H9 (cell line): ENCODE measurements at regions not wholly inside any gene's neighbourhood (a gene's known extent, or its start where the extent isn't known, plus 50 kb on each side); places are given as distances from the start of the nearest gene placed in this dataset.

Experiments
- DNase-seq: peaks from one replicate; pipeline ENCODE4 v3.0.0-alpha.2; 2017
- H2AFZ ChIP-seq: one replicate; pipeline ENCODE4 v1.6.1; 2013; ENCODE audit warnings: mild to moderate bottlenecking, low read length, control low read depth, moderate library complexity
- H2AK5ac ChIP-seq: 2 replicates; pipeline ENCODE4 v1.6.1; 2013; ENCODE audit warnings: low read length, control low read depth, mixed read lengths; ENCODE audit not compliant: insufficient read length
- H2BK120ac ChIP-seq: one replicate; pipeline ENCODE4 v1.6.1; 2013; ENCODE audit warnings: low read depth, mild to moderate bottlenecking, low read length, control low read depth, inconsistent platforms; ENCODE audit not compliant: poor library complexity, severe bottlenecking
- H2BK12ac ChIP-seq: 2 replicates; pipeline ENCODE4 v1.6.1; 2013; ENCODE audit warnings: low read length, control low read depth, mixed read lengths, low read depth; ENCODE audit not compliant: insufficient read length
- H2BK15ac ChIP-seq: 2 replicates; pipeline ENCODE4 v1.6.1; 2013; ENCODE audit warnings: low read depth, low read length, control low read depth
- H2BK20ac ChIP-seq: one replicate; pipeline ENCODE4 v1.6.1; 2013; ENCODE audit warnings: low read depth, mild to moderate bottlenecking, low read length, control low read depth, inconsistent platforms; ENCODE audit not compliant: poor library complexity, severe bottlenecking
- H2BK5ac ChIP-seq: 2 replicates; pipeline ENCODE4 v1.6.1; 2013; ENCODE audit warnings: low read length, control low read depth, mixed read lengths; ENCODE audit not compliant: insufficient read length
- H3K14ac ChIP-seq: 2 replicates; pipeline ENCODE4 v1.6.1; 2013; ENCODE audit warnings: low read length, control low read depth; ENCODE audit not compliant: insufficient read depth
- H3K18ac ChIP-seq: 2 replicates; pipeline ENCODE4 v1.6.1; 2013; ENCODE audit warnings: low read depth, mild to moderate bottlenecking, mixed read lengths, low read length, control low read depth; ENCODE audit not compliant: insufficient read length
- H3K23ac ChIP-seq: 2 replicates; pipeline ENCODE4 v1.6.1; 2013; ENCODE audit warnings: low read length, control low read depth, mixed read lengths, low read depth; ENCODE audit not compliant: insufficient read length
- H3K23me2 ChIP-seq: 2 replicates; pipeline ENCODE4 v1.6.1; 2013; ENCODE audit warnings: low read depth, mild to moderate bottlenecking, mixed read lengths, low read length, control low read depth; ENCODE audit not compliant: insufficient read length, poor library complexity, severe bottlenecking
- H3K27ac ChIP-seq: 2 replicates; pipeline ENCODE4 v1.5.1; 2013; ENCODE audit warnings: low read length, control low read depth, mixed read lengths, low read depth; ENCODE audit not compliant: insufficient read length
- H3K27me3 ChIP-seq: 2 replicates; pipeline ENCODE4 v1.6.1; 2013; ENCODE audit warnings: low read length, control low read depth, inconsistent platforms; ENCODE audit not compliant: insufficient read depth
- H3K4ac ChIP-seq: 2 replicates; pipeline ENCODE4 v1.6.1; 2013; ENCODE audit warnings: low read depth, mild to moderate bottlenecking, control low read depth, inconsistent platforms, low read length, moderate library complexity
- H3K4me1 ChIP-seq: 2 replicates; pipeline ENCODE4 v1.6.1; 2013; ENCODE audit warnings: low read length, control low read depth, inconsistent platforms; ENCODE audit not compliant: insufficient read depth
- H3K4me2 ChIP-seq: 2 replicates; pipeline ENCODE4 v1.6.1; 2013; ENCODE audit warnings: low read length, control low read depth, mixed read lengths; ENCODE audit not compliant: insufficient read length, insufficient read depth
- H3K56ac ChIP-seq: 2 replicates; pipeline ENCODE4 v1.6.1; 2013; ENCODE audit warnings: low read depth, mild to moderate bottlenecking, mixed read lengths, low read length, control low read depth; ENCODE audit not compliant: insufficient read length
- H3K79me1 ChIP-seq: 2 replicates; pipeline ENCODE4 v1.6.1; 2013; ENCODE audit warnings: low read depth, mild to moderate bottlenecking, moderate library complexity, low read length, control low read depth, inconsistent platforms; ENCODE audit not compliant: insufficient read depth, poor library complexity, severe bottlenecking
- H3K79me2 ChIP-seq: 2 replicates; pipeline ENCODE4 v1.6.1; 2013; ENCODE audit warnings: low read length, control low read depth, inconsistent platforms; ENCODE audit not compliant: insufficient read depth
- H3K9ac ChIP-seq: 2 replicates; pipeline ENCODE4 v1.6.1; 2013; ENCODE audit warnings: low read length, control low read depth, mixed read lengths; ENCODE audit not compliant: insufficient read length; ENCODE audit errors: extremely low read depth
- H3K9me3 ChIP-seq: one replicate; pipeline ENCODE4 v1.6.1; 2013; ENCODE audit warnings: low read depth, low read length, inconsistent platforms; ENCODE audit not compliant: control insufficient read depth
- H3T11ph ChIP-seq: one replicate; pipeline ENCODE4 v1.6.1; 2013; ENCODE audit warnings: mild to moderate bottlenecking, low read length, control low read depth, inconsistent platforms
- H4K20me1 ChIP-seq: one replicate; pipeline ENCODE4 v1.6.1; 2013; ENCODE audit not compliant: control insufficient read depth, insufficient read length, insufficient read depth
- H4K5ac ChIP-seq: 2 replicates; pipeline ENCODE4 v1.6.1; 2013; ENCODE audit warnings: low read depth, mild to moderate bottlenecking, mixed read lengths, low read length, control low read depth; ENCODE audit not compliant: insufficient read length
- H4K8ac ChIP-seq: replicated peaks from 2 replicates; pipeline ENCODE4 v1.6.1; 2013; ENCODE audit warnings: low read length, control low read depth, mixed read lengths, low read depth; ENCODE audit not compliant: insufficient read length
- H4K91ac ChIP-seq: 2 replicates; pipeline ENCODE4 v1.6.1; 2013; ENCODE audit warnings: low read depth, mild to moderate bottlenecking, moderate library complexity, mixed read lengths, low read length, control low read depth; ENCODE audit not compliant: insufficient read length
- H3K27ac Mint-ChIP-seq, 3 experiments: 2 replicates in 2 of 3; 3 replicates in 1 of 3; pipeline ENCODE4 v1.8.0; 2020 to 2021; ENCODE audit warnings: mixed read lengths in 3 of 3, mild to moderate bottlenecking in 1 of 3, moderate library complexity in 1 of 3
- H3K27me3 Mint-ChIP-seq: 2 replicates; pipeline ENCODE4 v1.8.0; 2021; ENCODE audit warnings: low read depth, mild to moderate bottlenecking, moderate library complexity, mixed read lengths
- H3K36me3 Mint-ChIP-seq, 3 experiments: 2 replicates in 2 of 3; 3 replicates in 1 of 3; pipeline ENCODE4 v1.8.0; 2020 to 2021; ENCODE audit warnings: low read depth in 3 of 3, mixed read lengths in 3 of 3; ENCODE audit not compliant: insufficient read depth in 1 of 3
- H3K4me1 Mint-ChIP-seq, 2 experiments: 2 replicates each; pipeline ENCODE4 v1.8.0; 2020; ENCODE audit warnings: mixed read lengths in 2 of 2
- H3K4me3 Mint-ChIP-seq, 2 experiments: 2 replicates in 1 of 2; 3 replicates in 1 of 2; pipeline ENCODE4 v1.8.0; 2020 to 2021; ENCODE audit warnings: mild to moderate bottlenecking in 2 of 2, mixed read lengths in 2 of 2, moderate library complexity in 1 of 2
- H3K9me3 Mint-ChIP-seq, 2 experiments: 2 replicates in 1 of 2; 3 replicates in 1 of 2; pipeline ENCODE4 v1.8.0; 2020; ENCODE audit warnings: mild to moderate bottlenecking in 2 of 2, mixed read lengths in 2 of 2, moderate library complexity in 1 of 2
- CTCF ChIP-seq: fragments of 200-600 bp; sonication (generic); conservative IDR thresholded peaks from 3 replicates; pipeline ENCODE4 v1.8.0; 2021; ENCODE audit warnings: antibody characterized with exemption, mild to moderate bottlenecking
- WGBS: extraction: QIAGEN DNeasy Blood & Tissue Kit; methylation state at CpG from one replicate; pipeline ENCODE4 v1.1.7; 2013; ENCODE audit warnings: missing lambda C conversion rate, low lambda C conversion rate, mixed read lengths; ENCODE audit not compliant: insufficient read length; ENCODE audit errors: extremely low coverage; 5-methylcytosine and 5-hydroxymethylcytosine counted together

- Mint-ChIP-seq H3K4me1 (no peaks in the 10 kb centered on the region), H3K9me3 (peaks cover 2 to 6% of the 10 kb centered on the region in 2 experiments; a peak in 3 of 5 replicates), H3K27me3 (no peaks in the 10 kb centered on the region; the same call in none of the 2 replicates), H3K36me3 (peaks cover 0 to 1% (median 0%) of the 10 kb centered on the region in 3 experiments; a peak in 1 of 7 replicates), H3K27ac (no peak overlapping the region), H3K4me3 (no peak overlapping the region)
- Histone ChIP-seq H2BK12ac (no peak overlapping the region), H3K9me3 (no peaks in the 10 kb centered on the region), H2BK120ac (no peak overlapping the region), H4K5ac (no peak overlapping the region), H2AFZ (peak overlapping the region; percentile 10), H3K56ac (no peak overlapping the region), H3K18ac (no peak overlapping the region), H3K9ac (no peak overlapping the region), H3K27ac (no peak overlapping the region), H3K4me2 (no peak overlapping the region), H3K79me1 (no peaks in the 10 kb centered on the region), H2AK5ac (no peak overlapping the region), H3K79me2 (no peaks in the 10 kb centered on the region), H2BK5ac (no peak overlapping the region), H2BK15ac (no peak overlapping the region), H3K14ac (no peak overlapping the region), H3K4ac (no peak overlapping the region), H3T11ph (no peak overlapping the region), H3K27me3 (no peaks in the 10 kb centered on the region), H2BK20ac (no peak overlapping the region), H4K20me1 (no peaks in the 10 kb centered on the region), H3K4me1 (no peaks in the 10 kb centered on the region), H3K23ac (no peak overlapping the region), H3K23me2 (no peaks in the 10 kb centered on the region), H4K8ac (no peak overlapping the region), H4K91ac (no peak overlapping the region)
- no CpG with 5 or more reads among the region's 4 CpGs for WGBS
- no peak for DNase-seq
- no peak for TF ChIP-seq CTCF
Observed at GRCh38 chr3:69665026-69665737, 74.1 kb upstream of the MITF start.
